HEK293 (cell line): ENCODE measurements at regions not wholly inside any gene's neighbourhood (a gene's known extent, or its start where the extent isn't known, plus 50 kb on each side); places are given as distances from the start of the nearest gene placed in this dataset.

Experiments used
- CTCF ChIA-PET: fragments of 350-600 bp; formaldehyde crosslinking; extraction: SDS; loops from one replicate; lab custom pipeline; 2021; ENCODE audit warnings: antibody characterized with exemption; lab: Yijun Ruan, JAX
- POLR2A ChIA-PET: fragments of 300-600 bp; formaldehyde crosslinking; extraction: SDS; loops from one replicate; lab custom pipeline; 2020; ENCODE audit warnings: antibody characterized with exemption, inconsistent platforms; lab: Yijun Ruan, JAX
- H3K27ac ChIP-seq: fragments of 200-500 bp; sonication (Bioruptor generic); 2 replicates; pipeline ENCODE4 v1.5.1; 2014; ENCODE audit warnings: low read depth, low read length, control low read depth, inconsistent platforms; ENCODE audit errors: extremely low read depth
- H3K36me3 ChIP-seq, 2 experiments: fragments of 200-500 bp in 1 of 2; sonication (Bioruptor generic) in 1 of 2; 1 replicate in 1 of 2; 2 replicates in 1 of 2; pipeline ENCODE4 v1.5.1; 2014 to 2017; ENCODE audit warnings: inconsistent platforms in 2 of 2, low read length in 2 of 2; ENCODE audit not compliant: control insufficient read depth in 2 of 2, insufficient read depth in 1 of 2
- H3K4me1 ChIP-seq: fragments of 200-500 bp; sonication (Bioruptor generic); 2 replicates; pipeline ENCODE4 v1.5.1; 2014; ENCODE audit warnings: mild to moderate bottlenecking, low read length, inconsistent platforms; ENCODE audit not compliant: control insufficient read depth, insufficient read depth
- H3K4me3 ChIP-seq: 2 replicates; pipeline ENCODE4 v1.5.1; 2011; ENCODE audit warnings: low read depth, mild to moderate bottlenecking, control low read depth, low read length, moderate library complexity
- H3K9me3 ChIP-seq: fragments of 200-500 bp; sonication (Bioruptor generic); 2 replicates; pipeline ENCODE4 v1.5.1; 2014; ENCODE audit warnings: low read depth, low read length, inconsistent platforms; ENCODE audit not compliant: control insufficient read depth, insufficient read depth
- MEIS1 ChIP-seq: sonication (generic); formaldehyde crosslinking; IDR thresholded peaks from 2 replicates; pipeline ENCODE4 v1.8.1; 2022; ENCODE audit warnings: missing genetic modification reagents, mild to moderate bottlenecking, borderline replicate concordance
- OSR2 ChIP-seq: fragments of 450-650 bp; formaldehyde crosslinking; IDR thresholded peaks from 2 replicates; pipeline ENCODE4 v1.5.1; 2016; ENCODE audit warnings: missing biosample characterization, missing genetic modification characterization
- PRDM4 ChIP-seq: fragments of 450-650 bp; formaldehyde crosslinking; IDR thresholded peaks from 2 replicates; pipeline ENCODE4 v1.5.1; 2017; ENCODE audit warnings: missing biosample characterization, missing genetic modification characterization
- SP3 ChIP-seq: fragments of 450-650 bp; formaldehyde crosslinking; IDR thresholded peaks from 2 replicates; pipeline ENCODE4 v1.5.1; 2016; ENCODE audit warnings: missing biosample characterization, missing genetic modification characterization
- ZBTB8A ChIP-seq: fragments of 450-650 bp; formaldehyde crosslinking; IDR thresholded peaks from 2 replicates; pipeline ENCODE4 v1.5.1; 2016; ENCODE audit warnings: missing biosample characterization, missing genetic modification characterization
- ZFHX2 ChIP-seq: fragments of 450-650 bp; formaldehyde crosslinking; conservative IDR thresholded peaks from 2 replicates; pipeline ENCODE4 v1.5.1; 2016; ENCODE audit warnings: missing biosample characterization, missing genetic modification characterization
- ZNF146 ChIP-seq: fragments of 450-650 bp; formaldehyde crosslinking; IDR thresholded peaks from 2 replicates; pipeline ENCODE4 v1.5.1; 2016; ENCODE audit warnings: missing biosample characterization, missing genetic modification characterization
- ZNF157 ChIP-seq: fragments of 450-650 bp; formaldehyde crosslinking; IDR thresholded peaks from 2 replicates; pipeline ENCODE4 v1.5.1; 2016; ENCODE audit warnings: missing biosample characterization, missing genetic modification characterization
- ZNF280C ChIP-seq: fragments of 450-650 bp; formaldehyde crosslinking; IDR thresholded peaks from 2 replicates; pipeline ENCODE4 v1.5.1; 2016; ENCODE audit warnings: missing biosample characterization, missing genetic modification characterization
- ZNF350 ChIP-seq: fragments of 450-650 bp; formaldehyde crosslinking; IDR thresholded peaks from 2 replicates; pipeline ENCODE4 v1.5.0; 2017; ENCODE audit warnings: missing biosample characterization, mild to moderate bottlenecking, missing genetic modification characterization
- ZNF426 ChIP-seq: fragments of 450-650 bp; formaldehyde crosslinking; IDR thresholded peaks from 2 replicates; pipeline ENCODE4 v1.5.1; 2017; ENCODE audit warnings: missing biosample characterization, missing genetic modification characterization, mild to moderate bottlenecking, inconsistent platforms, moderate library complexity
- ZNF518A ChIP-seq: fragments of 450-650 bp; formaldehyde crosslinking; conservative IDR thresholded peaks from 2 replicates; pipeline ENCODE4 v1.5.1; 2016; ENCODE audit warnings: low read depth, missing biosample characterization, missing genetic modification characterization
- ZNF558 ChIP-seq: fragments of 450-650 bp; formaldehyde crosslinking; IDR thresholded peaks from 2 replicates; pipeline ENCODE4 v1.5.1; 2016; ENCODE audit warnings: missing biosample characterization, missing genetic modification characterization
- ZNF624 ChIP-seq: fragments of 450-650 bp; formaldehyde crosslinking; IDR thresholded peaks from 2 replicates; pipeline ENCODE4 v1.5.1; 2017; ENCODE audit warnings: missing biosample characterization, missing genetic modification characterization
- ZNF654 ChIP-seq: fragments of 450-650 bp; formaldehyde crosslinking; IDR thresholded peaks from 2 replicates; pipeline ENCODE4 v1.5.1; 2016; ENCODE audit warnings: low read depth, missing biosample characterization, missing genetic modification characterization
- ZSCAN4 ChIP-seq: fragments of 450-650 bp; formaldehyde crosslinking; IDR thresholded peaks from 2 replicates; pipeline ENCODE4 v1.5.1; 2017; ENCODE audit warnings: missing biosample characterization, missing genetic modification characterization

- TF ChIP-seq ZNF426 (no peak), ZNF280C (tag by site-specific recombination) (no peak), OSR2 (no peak), MEIS1 (no peak), ZBTB8A (no peak), ZNF157 (tag by site-specific recombination) (no peak), SP3 (tag by site-specific recombination) (no peak)
Measured at GRCh38 chr2:67652679-67653078, 255.5 kb downstream of the ETAA1 start (continued).

GRCh38 chr2:67656875-67657274 is 259.7 kb downstream of the ETAA1 start:
- H3K36me3 ChIP-seq = no peaks in the 10 kb centered on the region
- no peaks in the 10 kb centered on the region for H3K9me3 ChIP-seq
- H3K4me1 ChIP-seq = no peaks in the 10 kb centered on the region
- ChIA-PET CTCF (no interaction called here), POLR2A (no interaction called here)
- no peak overlapping the region for H3K27ac ChIP-seq
- TF ChIP-seq PRDM4 (tag by site-specific recombination) = no peak
- TF ChIP-seq ZNF624 (tag by site-specific recombination) = no peak
- H3K4me3 ChIP-seq = no peak overlapping the region

- Histone ChIP-seq H3K27ac (no peak overlapping the region), H3K9me3 (no peaks in the 10 kb centered on the region), H3K4me1 (no peaks in the 10 kb centered on the region), H3K36me3 (no peaks in the 10 kb centered on the region), H3K4me3 (no peak overlapping the region)
- no peak for TF ChIP-seq ZNF558 (tag by site-specific recombination)
- no peak for TF ChIP-seq ZSCAN4 (tag by site-specific recombination)
- no peak for TF ChIP-seq ZNF518A (tag by site-specific recombination)
- no peak for TF ChIP-seq ZNF654 (tag by site-specific recombination)
- no peak for TF ChIP-seq ZNF146 (tag by site-specific recombination)
- TF ChIP-seq ZNF350 = no peak
- no peak for TF ChIP-seq ZFHX2 (tag by site-specific recombination)
- POLR2A ChIA-PET = no interaction called here
- CTCF ChIA-PET = interaction anchor here (0.7 kb wide), 1 partner anchor 111 kb away, joined by 3 read pairs; no protein-coding TSS in a partner anchor
Measured at GRCh38 chr2:67658820-67659219, 261.7 kb downstream of the ETAA1 start.
